RPMI7951 (cell line): ENCODE measurements at regions not wholly inside any gene's neighbourhood (a gene's known extent, or its start where the extent isn't known, plus 50 kb on each side); places are given as distances from the start of the nearest gene placed in this dataset.
"Not testable (repeated sequence)": the region's sequence is repeated elsewhere in the genome, so short reads cannot be mapped to it uniquely, and the experiment has no call there.

Experiments used
- DNase-seq: peaks from one replicate; pipeline ENCODE4 v3.0.0-alpha.2; 2012; ENCODE audit warnings: low read depth

- DNase-seq = no peak
Measured at GRCh38 chr20:12581644-12582289, 427.0 kb upstream of the SPTLC3 start.

DNA sequence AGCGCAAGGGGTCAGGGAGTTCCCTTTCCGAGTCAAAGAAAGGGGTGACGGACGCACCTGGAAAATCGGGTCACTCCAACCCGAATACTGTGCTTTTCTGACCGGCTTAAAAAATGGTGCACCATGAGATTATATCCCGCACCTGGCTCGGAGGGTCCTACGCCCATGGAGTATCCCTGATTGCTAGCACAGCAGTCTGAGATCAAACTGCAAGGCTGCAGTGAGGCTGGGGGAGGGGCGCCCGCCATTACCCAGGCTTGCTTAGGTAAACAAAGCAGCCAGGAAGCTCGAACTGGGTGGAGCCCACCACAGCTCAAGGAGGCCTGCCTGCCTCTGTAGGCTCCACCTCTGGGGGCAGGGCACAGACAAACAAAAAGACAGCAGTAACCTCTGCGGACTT is 426.1 kb upstream of the SPTLC3 start:
- DNase-seq = not testable (repeated sequence)

GRCh38 chr20:12591949-12592470 is 416.8 kb upstream of the SPTLC3 start:
- no peak for DNase-seq

- DNase-seq = no peak
Measured at GRCh38 chr20:12592756-12593155, 416.0 kb upstream of the SPTLC3 start.

DNA sequence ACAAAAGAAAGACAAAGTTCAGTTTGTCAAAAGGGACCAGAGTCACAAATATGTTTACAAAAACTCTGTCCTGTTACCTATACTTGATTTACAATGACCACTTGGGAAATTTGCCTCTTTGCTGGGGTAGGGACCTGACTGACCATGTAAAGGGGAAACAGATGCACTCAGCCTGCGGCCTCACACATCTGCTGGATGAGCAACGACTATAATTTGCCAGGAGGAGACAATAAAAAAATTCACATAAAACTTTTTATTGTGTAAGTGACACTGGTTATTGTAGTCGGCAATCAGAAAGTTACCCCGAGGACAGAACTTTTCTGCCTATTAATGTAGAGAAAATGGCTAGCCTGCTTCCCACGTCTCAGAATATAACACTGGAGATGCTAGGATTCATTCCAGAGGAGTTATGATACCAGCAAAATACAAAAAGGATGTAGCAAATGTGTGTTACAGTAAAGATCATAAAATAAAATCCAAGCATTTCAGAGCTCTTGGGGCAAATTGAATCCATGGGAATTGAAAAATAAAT is 415.4 kb upstream of the SPTLC3 start:
- DNase-seq = no peak

GRCh38 chr20:12594410-12595088 is 414.2 kb upstream of the SPTLC3 start:
- DNase-seq = no peak

- DNase-seq = no peak
Measured at GRCh38 chr20:12595841-12596240, 412.9 kb upstream of the SPTLC3 start.

- DNase-seq = no peak
Measured at GRCh38 chr20:12596863-12597262, 411.9 kb upstream of the SPTLC3 start.

- no peak for DNase-seq
Measured at GRCh38 chr20:12597551-12597950, 411.2 kb upstream of the SPTLC3 start.

DNA sequence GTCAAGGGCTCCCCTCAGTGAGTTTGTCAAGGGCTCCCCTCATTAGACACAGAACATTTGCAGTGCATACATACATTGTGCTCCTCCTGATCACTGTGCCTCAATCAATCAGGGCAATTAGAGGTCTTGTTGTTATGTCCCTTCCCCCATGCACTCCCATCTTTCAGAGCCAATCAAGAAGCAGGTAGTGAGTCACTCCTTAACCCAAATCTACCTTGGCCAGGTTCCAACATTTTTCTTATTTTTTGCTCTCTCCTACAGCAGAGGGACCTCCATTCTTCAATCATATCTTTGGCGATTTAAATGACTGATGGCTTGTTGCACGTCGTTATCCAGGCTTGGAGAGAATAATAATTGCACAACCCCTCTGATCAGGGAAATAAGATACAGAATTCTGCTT is 409.9 kb upstream of the SPTLC3 start:
- DNase-seq = no peak

DNA sequence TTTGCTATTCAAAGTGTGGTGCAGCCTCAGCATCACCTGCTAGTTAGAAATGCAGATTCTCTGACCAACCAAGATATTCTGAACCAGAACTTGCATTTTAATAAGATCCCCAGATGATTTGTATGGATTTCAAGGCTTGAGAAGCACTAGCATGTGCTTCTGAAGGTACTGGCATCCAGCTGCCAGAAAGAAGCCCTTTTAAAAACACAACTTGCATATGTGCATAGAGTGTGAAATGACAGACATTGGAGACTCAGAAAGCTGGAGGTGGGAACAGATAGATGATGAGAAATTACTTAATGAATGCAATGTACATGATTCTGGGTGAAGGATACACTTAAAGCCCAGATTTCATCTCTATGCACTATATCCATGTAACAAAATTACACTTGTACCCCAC is 409.3 kb upstream of the SPTLC3 start:
- no peak for DNase-seq

GRCh38 chr20:12605751-12606150 is 403.0 kb upstream of the SPTLC3 start:
- DNase-seq = no peak

- no peak for DNase-seq
Measured at GRCh38 chr20:12610871-12611270, 397.9 kb upstream of the SPTLC3 start.

GRCh38 chr20:12614764-12615163 is 394.0 kb upstream of the SPTLC3 start:
- no peak for DNase-seq

- DNase-seq = no peak
Measured at GRCh38 chr20:12617076-12617475, 391.7 kb upstream of the SPTLC3 start.

DNA sequence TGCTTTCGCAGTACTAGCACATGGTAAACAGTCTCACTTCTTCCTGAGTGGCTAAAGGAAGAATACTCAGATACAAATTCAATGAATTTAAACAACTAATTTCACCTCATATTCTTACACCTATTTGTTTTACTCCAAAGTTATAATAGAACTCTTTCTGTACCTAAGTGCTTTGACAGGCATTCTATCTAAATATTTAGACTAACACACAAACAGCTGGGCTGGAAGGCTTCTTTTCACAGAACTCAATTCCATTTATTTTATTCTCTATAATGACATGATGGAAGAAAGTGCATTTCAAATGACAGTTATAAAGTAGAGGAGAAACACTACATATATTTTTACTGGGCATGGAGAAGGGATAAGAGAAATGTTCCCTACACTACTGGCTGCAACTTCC is 384.9 kb upstream of the SPTLC3 start:
- DNase-seq = no peak

GRCh38 chr20:12627485-12627884 is 381.3 kb upstream of the SPTLC3 start:
- DNase-seq = no peak

DNA sequence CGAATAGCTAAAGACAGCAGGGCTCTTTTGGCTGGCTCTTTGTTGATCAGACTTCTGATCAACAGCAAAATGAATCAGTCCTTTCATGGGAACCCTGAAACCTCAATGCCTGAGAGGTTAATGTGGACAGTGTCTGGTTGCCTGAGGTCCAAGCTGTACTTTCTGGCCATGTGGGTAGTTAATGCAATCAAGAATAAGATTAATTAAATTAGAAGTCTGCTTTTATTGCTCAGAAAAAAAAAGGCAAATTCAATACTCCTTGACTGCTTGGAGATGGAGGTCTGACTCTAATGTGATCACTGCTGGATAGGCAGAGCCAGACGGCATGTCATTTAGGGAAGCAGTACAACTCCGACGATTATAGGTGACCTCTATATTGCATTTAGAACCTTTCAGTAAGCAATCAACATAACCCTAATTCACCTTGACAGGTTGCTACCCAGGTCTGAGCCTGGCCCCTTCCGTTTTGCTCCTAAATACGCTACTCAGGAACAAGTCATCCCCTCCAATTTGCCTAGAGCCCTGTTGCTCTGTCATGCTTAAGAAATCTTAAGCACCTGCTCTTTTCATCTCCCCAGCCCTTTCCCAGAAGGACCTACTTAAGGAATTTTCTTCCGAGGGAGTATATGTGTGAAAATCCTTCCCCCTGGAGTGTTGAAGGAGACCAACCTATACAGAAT is 370.0 kb upstream of the SPTLC3 start:
- DNase-seq = no peak

- DNase-seq = no peak
Measured at GRCh38 chr20:12640251-12640650, 368.5 kb upstream of the SPTLC3 start.

DNA sequence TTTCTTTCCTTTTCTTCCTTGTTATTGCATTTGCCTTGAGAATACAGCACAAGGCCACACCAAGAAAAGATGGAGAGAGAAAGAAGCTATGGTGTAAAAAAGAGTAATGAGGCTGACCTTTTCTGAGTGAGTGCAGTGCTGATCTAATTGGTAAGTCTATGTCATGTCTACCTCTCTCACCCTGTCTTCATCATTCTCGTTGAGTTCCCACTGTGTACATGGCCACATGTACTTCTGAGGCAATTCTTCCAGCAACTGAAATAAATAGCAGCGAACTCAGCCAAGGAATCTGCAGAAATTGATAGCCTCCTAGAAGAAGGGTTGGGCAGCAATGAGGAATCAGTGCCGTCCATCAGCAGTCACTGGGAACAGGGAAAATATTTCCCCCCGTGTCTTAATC is 367.2 kb upstream of the SPTLC3 start:
- DNase-seq = no peak

GRCh38 chr20:12644461-12644860 is 364.3 kb upstream of the SPTLC3 start:
- DNase-seq = no peak

DNA sequence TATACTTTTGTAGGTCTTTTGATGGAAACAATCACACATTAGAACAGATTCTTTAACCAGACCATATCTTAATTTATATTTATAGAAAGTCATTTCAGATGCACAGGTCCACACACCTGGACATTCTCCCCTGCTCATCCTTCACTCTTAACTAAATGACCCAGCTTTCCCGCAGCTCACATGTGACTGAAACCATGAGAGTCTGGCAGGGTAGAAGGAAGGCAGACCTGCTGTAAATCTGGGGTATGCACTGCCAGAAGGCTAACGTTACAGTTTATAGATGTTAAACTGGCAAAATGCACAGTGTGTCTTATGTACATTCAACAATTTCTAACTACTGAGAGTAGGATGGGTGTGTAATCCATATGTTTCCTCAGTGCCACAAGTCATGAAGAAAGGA is 359.5 kb upstream of the SPTLC3 start:
- no peak for DNase-seq

- DNase-seq = no peak
Measured at GRCh38 chr20:12653642-12654041, 355.1 kb upstream of the SPTLC3 start.
